HL-60 (cell line): ENCODE measurements at regions not wholly inside any gene's neighbourhood (a gene's known extent, or its start where the extent isn't known, plus 50 kb on each side); places are given as distances from the start of the nearest gene placed in this dataset.

ENCODE experiments used
- DNase-seq, 2 experiments: peaks; one replicate each; pipeline ENCODE4 v3.0.0-alpha.2; 2010 to 2020; ENCODE audit warnings: low read depth in 1 of 2, low spot score in 1 of 2
- H3K27ac ChIP-seq: fragments of 250-450 bp; sonication (Bioruptor Pico); replicated peaks from 2 replicates; pipeline ENCODE4 v1.5.1; 2020; ENCODE audit warnings: mild to moderate bottlenecking, moderate library complexity
- H3K27me3 ChIP-seq: fragments of 250-450 bp; sonication (Bioruptor Pico); 2 replicates; pipeline ENCODE4 v1.5.1; 2021; ENCODE audit warnings: mild to moderate bottlenecking, moderate library complexity; ENCODE audit not compliant: insufficient read depth, poor library complexity, severe bottlenecking
- H3K4me3 ChIP-seq: replicated peaks from 2 replicates; pipeline ENCODE4 v1.5.1; 2011; ENCODE audit warnings: mild to moderate bottlenecking, control low read depth, low read length; ENCODE audit not compliant: insufficient read depth
- GABPA ChIP-seq: IDR thresholded peaks from 2 replicates; pipeline ENCODE4 v1.6.1; 2012; ENCODE audit warnings: low read depth
- POLR2AphosphoS5 ChIP-seq: IDR thresholded peaks from 2 replicates; pipeline ENCODE4 v1.6.1; 2012; ENCODE audit warnings: low read depth
- REST ChIP-seq: IDR thresholded peaks from 2 replicates; pipeline ENCODE4 v1.6.1; 2012; ENCODE audit warnings: low read depth; ENCODE audit not compliant: insufficient replicate concordance
- SPI1 ChIP-seq: IDR thresholded peaks from 2 replicates; pipeline ENCODE4 v1.6.1; 2012; ENCODE audit warnings: low read depth, mild to moderate bottlenecking, borderline replicate concordance
- TF ChIP-seq, protein P1 (sequence below): IDR thresholded peaks from one replicate; pipeline ENCODE4 v1.5.1; 2011; ENCODE audit warnings: low read length, control low read depth, inconsistent platforms; ENCODE audit not compliant: insufficient read depth

DNA sequence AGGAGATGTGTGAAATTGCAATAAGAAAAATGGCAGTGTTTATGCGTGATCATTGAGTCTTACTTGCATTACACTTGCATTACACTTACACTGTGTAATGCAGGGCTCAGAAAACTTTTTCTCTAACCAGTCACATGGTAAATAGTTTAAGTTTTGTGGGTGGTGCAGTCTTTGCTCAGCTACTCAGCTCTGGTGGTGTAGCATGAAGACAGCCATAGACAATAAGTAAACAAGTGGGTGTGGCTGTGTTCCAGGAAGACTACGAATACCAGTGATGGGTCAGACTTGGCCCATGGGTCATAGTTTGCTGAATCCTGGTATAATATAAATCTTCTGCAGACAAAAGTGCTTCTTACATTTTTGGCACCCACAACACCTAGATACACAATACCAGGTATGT is 115.6 kb upstream of the CYP1B1 start:
- no peaks in the 10 kb centered on the region for H3K27me3 ChIP-seq
- DNase-seq, result no peak
- H3K27ac ChIP-seq, result no peak overlapping the region
- no peak overlapping the region for H3K4me3 ChIP-seq
- TF ChIP-seq GABPA (no peak), POLR2AphosphoS5 (no peak), SPI1 (no peak), REST (no peak)
- TF ChIP-seq, protein P1, sequence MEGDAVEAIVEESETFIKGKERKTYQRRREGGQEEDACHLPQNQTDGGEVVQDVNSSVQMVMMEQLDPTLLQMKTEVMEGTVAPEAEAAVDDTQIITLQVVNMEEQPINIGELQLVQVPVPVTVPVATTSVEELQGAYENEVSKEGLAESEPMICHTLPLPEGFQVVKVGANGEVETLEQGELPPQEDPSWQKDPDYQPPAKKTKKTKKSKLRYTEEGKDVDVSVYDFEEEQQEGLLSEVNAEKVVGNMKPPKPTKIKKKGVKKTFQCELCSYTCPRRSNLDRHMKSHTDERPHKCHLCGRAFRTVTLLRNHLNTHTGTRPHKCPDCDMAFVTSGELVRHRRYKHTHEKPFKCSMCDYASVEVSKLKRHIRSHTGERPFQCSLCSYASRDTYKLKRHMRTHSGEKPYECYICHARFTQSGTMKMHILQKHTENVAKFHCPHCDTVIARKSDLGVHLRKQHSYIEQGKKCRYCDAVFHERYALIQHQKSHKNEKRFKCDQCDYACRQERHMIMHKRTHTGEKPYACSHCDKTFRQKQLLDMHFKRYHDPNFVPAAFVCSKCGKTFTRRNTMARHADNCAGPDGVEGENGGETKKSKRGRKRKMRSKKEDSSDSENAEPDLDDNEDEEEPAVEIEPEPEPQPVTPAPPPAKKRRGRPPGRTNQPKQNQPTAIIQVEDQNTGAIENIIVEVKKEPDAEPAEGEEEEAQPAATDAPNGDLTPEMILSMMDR, result no peak

DNA sequence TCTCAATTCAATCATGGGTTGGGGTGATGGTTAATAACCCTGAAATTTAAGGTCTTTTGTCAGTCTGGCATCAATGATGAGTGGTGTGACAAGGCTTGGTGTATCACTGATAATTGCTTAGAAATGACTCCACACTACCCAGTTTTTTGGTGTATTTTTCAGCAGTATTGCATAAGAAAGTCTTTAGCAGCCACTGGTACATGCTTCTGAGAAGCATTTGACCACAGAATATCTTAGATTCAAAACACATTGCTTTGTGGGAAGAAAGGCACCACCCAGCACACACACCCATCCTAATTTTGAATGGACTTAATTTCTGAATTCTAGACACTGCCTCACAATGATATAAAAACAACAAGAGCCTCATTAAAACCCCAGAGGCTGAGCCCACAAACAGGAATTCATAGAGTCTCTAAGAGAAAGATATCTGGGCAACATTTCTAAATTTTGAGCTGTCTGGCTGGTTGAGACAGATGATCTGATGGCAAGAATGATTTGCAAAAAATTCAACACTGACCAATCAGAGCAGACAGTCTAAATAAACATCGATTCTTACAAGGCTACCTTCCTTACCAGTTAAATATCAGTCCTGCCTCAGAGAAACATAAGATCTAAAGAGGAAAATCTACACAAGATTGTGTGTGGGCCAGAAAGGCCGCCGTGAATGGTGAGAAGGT is 114.7 kb upstream of the CYP1B1 start:
- no peak overlapping the region for H3K4me3 ChIP-seq
- TF ChIP-seq REST (no peak), GABPA (no peak), SPI1 (no peak), POLR2AphosphoS5 (no peak)
- H3K27me3 ChIP-seq, result no peaks in the 10 kb centered on the region
- peak; percentile 27 to 30 for DNase-seq
- H3K27ac ChIP-seq, result no peak overlapping the region

DNA sequence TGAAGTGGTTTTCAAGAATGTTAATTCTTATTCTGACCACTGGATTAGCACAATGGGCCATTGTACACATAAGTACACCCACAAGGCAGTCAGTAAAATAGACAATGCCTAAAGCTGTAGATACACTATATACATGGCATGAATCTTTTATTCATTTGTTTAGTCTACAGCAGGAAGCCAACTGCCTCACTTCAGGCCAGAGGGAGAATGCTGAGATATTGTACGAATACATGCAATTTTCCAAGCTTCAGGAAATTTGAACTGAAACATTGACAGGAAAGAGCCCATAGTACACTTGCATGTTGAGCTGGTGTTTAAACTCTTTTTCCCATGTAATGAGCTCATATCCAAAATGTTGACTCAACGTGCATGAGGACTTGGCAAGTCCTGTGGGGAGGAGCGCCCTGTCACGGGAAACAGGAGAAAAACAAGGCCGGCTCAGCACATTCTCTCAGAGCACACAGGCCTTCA is 111.6 kb upstream of the CYP1B1 start:
- no peak for TF ChIP-seq REST
- TF ChIP-seq, protein P1, result no peak
- no peak for TF ChIP-seq POLR2AphosphoS5
- TF ChIP-seq GABPA, result no peak
- TF ChIP-seq SPI1, result no peak
- no peak for DNase-seq

More for the DNA sequence above, 111.6 kb upstream of the CYP1B1 start:
- Histone ChIP-seq H3K4me3 (no peak overlapping the region), H3K27ac (no peak overlapping the region), H3K27me3 (no peaks in the 10 kb centered on the region)
